Femur (tissue), 1 donor: ENCODE measurements at regions not wholly inside any gene's neighbourhood (a gene's known extent, or its start where the extent isn't known, plus 50 kb on each side); places are given as distances from the start of the nearest gene placed in this dataset.
A peak's percentile ranks its signal among the peaks of the same experiment; 100 is the strongest.
"Not testable (repeated sequence)": the region's sequence is repeated elsewhere in the genome, so short reads cannot be mapped to it uniquely, and the experiment has no call there.

Experiments
- DNase-seq: peaks from one replicate; pipeline ENCODE4 v3.0.0-alpha.2; 2017

GRCh38 chr3:118671192-118671591, 363.5 kb downstream of the IGSF11 start:
- DNase-seq = no peak

GRCh38 chr3:118675305-118675704, 359.3 kb downstream of the IGSF11 start:
- no peak for DNase-seq

GRCh38 chr3:118678663-118679062, 356.0 kb downstream of the IGSF11 start:
- DNase-seq = not testable (repeated sequence)

- DNase-seq = peak; percentile 49
Measured at GRCh38 chr3:118682921-118683320, 351.7 kb downstream of the IGSF11 start.

- DNase-seq = no peak
Measured at GRCh38 chr3:118683636-118684035, 351.0 kb downstream of the IGSF11 start.

- DNase-seq = no peak
Measured at GRCh38 chr3:118688396-118688884, 346.2 kb downstream of the IGSF11 start.

- no peak for DNase-seq
Measured at GRCh38 chr3:118692416-118692815, 342.2 kb downstream of the IGSF11 start.

- DNase-seq = no peak
Measured at GRCh38 chr3:118705487-118706219, 329.0 kb downstream of the IGSF11 start.

- DNase-seq = no peak
Measured at GRCh38 chr3:118707991-118708390, 326.7 kb downstream of the IGSF11 start.

GRCh38 chr3:118710532-118710931, 324.1 kb downstream of the IGSF11 start:
- DNase-seq = no peak

- no peak for DNase-seq
Measured at GRCh38 chr3:118713502-118714207, 321.0 kb downstream of the IGSF11 start.

- DNase-seq = no peak
Measured at GRCh38 chr3:118714800-118715199, 319.8 kb downstream of the IGSF11 start.

GRCh38 chr3:118729546-118729945, 305.1 kb downstream of the IGSF11 start:
- DNase-seq = no peak

GRCh38 chr3:118734664-118735063, 300.0 kb downstream of the IGSF11 start:
- no peak for DNase-seq

GRCh38 chr3:118736107-118736506, 298.5 kb downstream of the IGSF11 start:
- no peak for DNase-seq

GRCh38 chr3:118740722-118741290, 293.8 kb downstream of the IGSF11 start:
- no peak for DNase-seq

- no peak for DNase-seq
Measured at GRCh38 chr3:118742760-118743159, 291.9 kb downstream of the IGSF11 start.

- no peak for DNase-seq
Measured at GRCh38 chr3:118744186-118744585, 290.5 kb downstream of the IGSF11 start.

GRCh38 chr3:118754406-118755252, 280.0 kb downstream of the IGSF11 start:
- DNase-seq = no peak

GRCh38 chr3:118755253-118755801, 279.3 kb downstream of the IGSF11 start:
- DNase-seq = no peak

- DNase-seq = no peak
Measured at GRCh38 chr3:118760585-118761290, 273.9 kb downstream of the IGSF11 start.

GRCh38 chr3:118761291-118761606, 273.4 kb downstream of the IGSF11 start:
- DNase-seq = no peak
